ENCODE measurements at regions not wholly inside any gene's neighbourhood (a gene's known extent, or its start where the extent isn't known, plus 50 kb on each side); places are given as distances from the start of the nearest gene placed in this dataset.

GRCh38 chrX:14300376-14300775 lies 229.0 kb upstream of the GLRA2 start:
- TF ChIP-seq CTCF (IDR thresholded peaks at IDR 0.05) (no peak), POLR2A (IDR thresholded peaks at IDR 0.05) (no peak)
